Ishikawa (cell line): ENCODE measurements at regions not wholly inside any gene's neighbourhood (a gene's known extent, or its start where the extent isn't known, plus 50 kb on each side); places are given as distances from the start of the nearest gene placed in this dataset.

ENCODE experiments used
- CEBPB ChIP-seq: IDR thresholded peaks from 2 replicates; pipeline ENCODE4 v1.6.1; 2012
- CREB1 ChIP-seq: IDR thresholded peaks from 2 replicates; pipeline ENCODE4 v1.6.1; 2012; ENCODE audit warnings: low read depth
- EGR1 ChIP-seq: IDR thresholded peaks from 2 replicates; pipeline ENCODE4 v1.6.1; 2012
- EP300 ChIP-seq: IDR thresholded peaks from 2 replicates; pipeline ENCODE4 v1.6.1; 2012; ENCODE audit warnings: borderline replicate concordance
- FOXM1 ChIP-seq: IDR thresholded peaks from 2 replicates; pipeline ENCODE4 v1.6.1; 2012; ENCODE audit warnings: low read depth, borderline replicate concordance
- MAX ChIP-seq: IDR thresholded peaks from 2 replicates; pipeline ENCODE4 v1.6.1; 2012
- NFIC ChIP-seq: IDR thresholded peaks from 2 replicates; pipeline ENCODE4 v1.6.1; 2012
- RAD21 ChIP-seq: IDR thresholded peaks from 2 replicates; pipeline ENCODE4 v1.6.1; 2012; ENCODE audit warnings: low read depth
- REST ChIP-seq: IDR thresholded peaks from 2 replicates; pipeline ENCODE4 v1.6.1; 2012; ENCODE audit warnings: low read depth, mild to moderate bottlenecking
- TAF1 ChIP-seq: IDR thresholded peaks from 2 replicates; pipeline ENCODE4 v1.6.1; 2012; ENCODE audit warnings: low read depth, mild to moderate bottlenecking
- TCF12 ChIP-seq: IDR thresholded peaks from 2 replicates; pipeline ENCODE4 v1.6.1; 2012; ENCODE audit warnings: low read depth
- TEAD4 ChIP-seq: IDR thresholded peaks from 2 replicates; pipeline ENCODE4 v1.6.1; 2012
- USF1 ChIP-seq: IDR thresholded peaks from 2 replicates; pipeline ENCODE4 v1.6.1; 2012
- YY1 ChIP-seq: IDR thresholded peaks from 2 replicates; pipeline ENCODE4 v1.6.1; 2012; ENCODE audit warnings: low read depth
- ZBTB7A ChIP-seq: IDR thresholded peaks from 2 replicates; pipeline ENCODE4 v1.6.1; 2012; ENCODE audit warnings: low read depth

GRCh38 chr6:12543953-12544352, 172.6 kb upstream of the PHACTR1 start:
- TF ChIP-seq REST: no peak
- TF ChIP-seq EGR1: no peak
- no peak for TF ChIP-seq MAX

GRCh38 chr6:12544821-12545565, 171.6 kb upstream of the PHACTR1 start:
- TF ChIP-seq CREB1 (no peak), REST (no peak)

GRCh38 chr6:12545619-12546409, 170.8 kb upstream of the PHACTR1 start:
- TF ChIP-seq MAX (no peak), EGR1 (no peak), TEAD4 (no peak), NFIC (no peak), USF1 (no peak), RAD21 (no peak), TAF1 (no peak), EP300 (no peak), CREB1 (no peak), YY1 (no peak), CEBPB (no peak), ZBTB7A (no peak), REST (no peak), TCF12 (no peak), FOXM1 (no peak)

GRCh38 chr6:12546410-12547002, 170.1 kb upstream of the PHACTR1 start:
- TF ChIP-seq CREB1 (no peak), FOXM1 (no peak), ZBTB7A (no peak), EGR1 (no peak)

GRCh38 chr6:12548526-12548925, 168.0 kb upstream of the PHACTR1 start:
- TF ChIP-seq USF1: no peak
- no peak for TF ChIP-seq TCF12
- TF ChIP-seq MAX: no peak
- no peak for TF ChIP-seq TEAD4
- TF ChIP-seq RAD21: no peak
